Gastrocnemius medialis (tissue), 4 donors: ENCODE measurements at regions not wholly inside any gene's neighbourhood (a gene's known extent, or its start where the extent isn't known, plus 50 kb on each side); places are given as distances from the start of the nearest gene placed in this dataset.

Source experiments
- POLR2A ChIP-seq, 2 donors: fragments of 450-650 bp; IDR thresholded peaks; one replicate each; pipeline ENCODE4 v1.6.1; 2017; ENCODE audit warnings: antibody characterized with exemption in 2 of 2, mild to moderate bottlenecking in 2 of 2, moderate library complexity in 2 of 2
- TF ChIP-seq, protein P1 (sequence below), 5 experiments: fragments of 450-650 bp in 3 of 5; fragments of 200-600 bp in 2 of 5; sonication (generic) in 2 of 5; IDR thresholded peaks in 4 of 5; conservative IDR thresholded peaks in 1 of 5; 1 replicate in 4 of 5; 2 replicates in 1 of 5; pipeline ENCODE4 v1.5.1; 2016 to 2019; ENCODE audit warnings: antibody characterized with exemption in 5 of 5, mild to moderate bottlenecking in 3 of 5, moderate library complexity in 3 of 5

DNA sequence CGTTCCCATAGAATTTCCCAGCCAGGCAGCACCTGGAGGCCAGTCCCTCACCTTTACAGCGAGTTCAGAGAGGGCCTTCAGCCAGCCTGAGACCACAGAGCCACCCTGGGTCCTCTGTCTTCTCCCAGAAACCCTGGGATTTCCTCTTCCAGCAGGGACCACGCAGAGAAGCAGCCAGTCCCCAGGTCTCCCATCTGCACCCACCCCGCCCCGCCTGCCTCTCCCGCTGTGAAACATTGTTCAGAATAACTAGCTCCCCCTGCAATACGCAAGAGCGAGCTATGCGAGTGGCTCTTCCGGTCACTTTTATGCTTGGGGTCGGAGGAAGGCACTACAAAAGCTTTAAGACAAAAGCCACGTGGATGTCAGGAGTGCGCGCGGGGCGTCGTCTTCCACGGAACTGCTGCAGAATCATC lies 77.8 kb downstream of the SERPINA3 start:
- TF ChIP-seq, protein P1, sequence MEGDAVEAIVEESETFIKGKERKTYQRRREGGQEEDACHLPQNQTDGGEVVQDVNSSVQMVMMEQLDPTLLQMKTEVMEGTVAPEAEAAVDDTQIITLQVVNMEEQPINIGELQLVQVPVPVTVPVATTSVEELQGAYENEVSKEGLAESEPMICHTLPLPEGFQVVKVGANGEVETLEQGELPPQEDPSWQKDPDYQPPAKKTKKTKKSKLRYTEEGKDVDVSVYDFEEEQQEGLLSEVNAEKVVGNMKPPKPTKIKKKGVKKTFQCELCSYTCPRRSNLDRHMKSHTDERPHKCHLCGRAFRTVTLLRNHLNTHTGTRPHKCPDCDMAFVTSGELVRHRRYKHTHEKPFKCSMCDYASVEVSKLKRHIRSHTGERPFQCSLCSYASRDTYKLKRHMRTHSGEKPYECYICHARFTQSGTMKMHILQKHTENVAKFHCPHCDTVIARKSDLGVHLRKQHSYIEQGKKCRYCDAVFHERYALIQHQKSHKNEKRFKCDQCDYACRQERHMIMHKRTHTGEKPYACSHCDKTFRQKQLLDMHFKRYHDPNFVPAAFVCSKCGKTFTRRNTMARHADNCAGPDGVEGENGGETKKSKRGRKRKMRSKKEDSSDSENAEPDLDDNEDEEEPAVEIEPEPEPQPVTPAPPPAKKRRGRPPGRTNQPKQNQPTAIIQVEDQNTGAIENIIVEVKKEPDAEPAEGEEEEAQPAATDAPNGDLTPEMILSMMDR (IDR thresholded peaks at IDR 0.05 in 4 of 5, conservative IDR thresholded peaks at IDR 0.05 in 1 of 5): no peak
- no peak for TF ChIP-seq POLR2A (IDR thresholded peaks at IDR 0.05)
